ENCODE measurements at regions not wholly inside any gene's neighbourhood (a gene's known extent, or its start where the extent isn't known, plus 50 kb on each side); places are given as distances from the start of the nearest gene placed in this dataset.

- H3K9me3 ChIP-seq (ENCODE audit: control insufficient read depth, insufficient read depth, low read length): peaks cover 15% of the 10 kb centered on the region
- ChIA-PET CTCF (no interaction called here), POLR2A (no interaction called here)
- no peaks in the 10 kb centered on the region for H3K27me3 ChIP-seq (ENCODE audit: control insufficient read depth, insufficient read depth, low read length)
- DNase-seq (ENCODE audit: low read depth, low spot score): no peak
- TF ChIP-seq, protein P1, sequence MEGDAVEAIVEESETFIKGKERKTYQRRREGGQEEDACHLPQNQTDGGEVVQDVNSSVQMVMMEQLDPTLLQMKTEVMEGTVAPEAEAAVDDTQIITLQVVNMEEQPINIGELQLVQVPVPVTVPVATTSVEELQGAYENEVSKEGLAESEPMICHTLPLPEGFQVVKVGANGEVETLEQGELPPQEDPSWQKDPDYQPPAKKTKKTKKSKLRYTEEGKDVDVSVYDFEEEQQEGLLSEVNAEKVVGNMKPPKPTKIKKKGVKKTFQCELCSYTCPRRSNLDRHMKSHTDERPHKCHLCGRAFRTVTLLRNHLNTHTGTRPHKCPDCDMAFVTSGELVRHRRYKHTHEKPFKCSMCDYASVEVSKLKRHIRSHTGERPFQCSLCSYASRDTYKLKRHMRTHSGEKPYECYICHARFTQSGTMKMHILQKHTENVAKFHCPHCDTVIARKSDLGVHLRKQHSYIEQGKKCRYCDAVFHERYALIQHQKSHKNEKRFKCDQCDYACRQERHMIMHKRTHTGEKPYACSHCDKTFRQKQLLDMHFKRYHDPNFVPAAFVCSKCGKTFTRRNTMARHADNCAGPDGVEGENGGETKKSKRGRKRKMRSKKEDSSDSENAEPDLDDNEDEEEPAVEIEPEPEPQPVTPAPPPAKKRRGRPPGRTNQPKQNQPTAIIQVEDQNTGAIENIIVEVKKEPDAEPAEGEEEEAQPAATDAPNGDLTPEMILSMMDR (IDR thresholded peaks at IDR 0.05; ENCODE audit: low read depth, low read length): no peak
- H3K4me3 ChIP-seq (ENCODE audit: low read depth, low read length): no peak overlapping the region
- H3K27ac ChIP-seq (ENCODE audit: low read depth, low read length): no peak overlapping the region
Measured at GRCh38 chr4:43550981-43551627, 658.6 kb downstream of the GRXCR1 start.

- TF ChIP-seq, protein P1 (IDR thresholded peaks at IDR 0.05; ENCODE audit: low read depth, low read length): no peak
- Histone ChIP-seq H3K9me3 (ENCODE audit: control insufficient read depth, insufficient read depth, low read length) (peaks cover 17% of the 10 kb centered on the region), H3K27me3 (ENCODE audit: control insufficient read depth, insufficient read depth, low read length) (no peaks in the 10 kb centered on the region), H3K4me3 (ENCODE audit: low read depth, low read length) (no peak overlapping the region), H3K27ac (ENCODE audit: low read depth, low read length) (no peak overlapping the region)
- no peak for DNase-seq (ENCODE audit: low read depth, low spot score)
- CTCF ChIA-PET: no interaction called here
- POLR2A ChIA-PET: no interaction called here
Measured at GRCh38 chr4:43556262-43556661, 663.7 kb downstream of the GRXCR1 start.

DNA sequence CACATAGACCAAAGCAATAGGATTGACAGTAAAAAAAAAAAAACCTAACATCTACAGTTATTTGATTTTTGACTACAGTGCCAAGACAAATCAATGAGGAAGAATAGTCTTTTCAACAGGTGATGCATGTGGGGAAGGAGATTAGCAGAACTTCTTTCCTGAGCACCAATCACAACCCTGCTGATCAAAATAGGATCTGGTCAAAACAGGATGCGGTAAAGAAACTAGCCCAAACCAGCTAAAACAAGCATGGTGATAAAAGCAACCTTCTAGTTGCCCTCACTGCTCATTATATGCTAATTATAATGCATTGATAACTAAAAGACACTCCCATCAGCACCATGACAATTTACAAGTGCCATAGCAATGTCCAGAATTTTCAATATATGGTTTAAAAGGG is 667.5 kb downstream of the GRXCR1 start:
- CTCF ChIA-PET: no interaction called here
- POLR2A ChIA-PET: no interaction called here
- DNase-seq (ENCODE audit: low read depth, low spot score): no peak
- Histone ChIP-seq H3K4me3 (ENCODE audit: low read depth, low read length) (no peak overlapping the region), H3K27me3 (ENCODE audit: control insufficient read depth, insufficient read depth, low read length) (no peaks in the 10 kb centered on the region), H3K9me3 (ENCODE audit: control insufficient read depth, insufficient read depth, low read length) (peaks cover 6% of the 10 kb centered on the region; the same call in 1 of the 2 replicates), H3K27ac (ENCODE audit: low read depth, low read length) (no peak overlapping the region)
- TF ChIP-seq, protein P1 (IDR thresholded peaks at IDR 0.05; ENCODE audit: low read depth, low read length): no peak

GRCh38 chr4:43564107-43564506 is 671.6 kb downstream of the GRXCR1 start:
- H3K4me3 ChIP-seq (ENCODE audit: low read depth, low read length): no peak overlapping the region
- TF ChIP-seq, protein P1 (IDR thresholded peaks at IDR 0.05; ENCODE audit: low read depth, low read length): no peak
- no peak overlapping the region for H3K27ac ChIP-seq (ENCODE audit: low read depth, low read length)
- DNase-seq (ENCODE audit: low read depth, low spot score): no peak
- CTCF ChIA-PET: interaction anchor here (0.6 kb wide), 1 partner anchor 99 kb away, joined by 4 read pairs; no protein-coding TSS in a partner anchor
- H3K27me3 ChIP-seq (ENCODE audit: control insufficient read depth, insufficient read depth, low read length): no peaks in the 10 kb centered on the region
- H3K9me3 ChIP-seq (ENCODE audit: control insufficient read depth, insufficient read depth, low read length): no peaks in the 10 kb centered on the region; the same call in 1 of the 2 replicates
- POLR2A ChIA-PET: no interaction called here

- CTCF ChIA-PET: interaction anchor here (0.6 kb wide), 2 partner anchors 99 to 186 kb away, joined by 3 to 4 read pairs; no protein-coding TSS in a partner anchor
- H3K27ac ChIP-seq (ENCODE audit: low read depth, low read length): no peak overlapping the region
- H3K9me3 ChIP-seq (ENCODE audit: control insufficient read depth, insufficient read depth, low read length): no peaks in the 10 kb centered on the region; the same call in 1 of the 2 replicates
- POLR2A ChIA-PET: no interaction called here
- H3K27me3 ChIP-seq (ENCODE audit: control insufficient read depth, insufficient read depth, low read length): no peaks in the 10 kb centered on the region
- TF ChIP-seq, protein P1 (IDR thresholded peaks at IDR 0.05; ENCODE audit: low read depth, low read length): no peak
- no peak overlapping the region for H3K4me3 ChIP-seq (ENCODE audit: low read depth, low read length)
- no peak for DNase-seq (ENCODE audit: low read depth, low spot score)
Measured at GRCh38 chr4:43564591-43564990, 672.1 kb downstream of the GRXCR1 start.
